ENCODE measurements at regions not wholly inside any gene's neighbourhood (a gene's known extent, or its start where the extent isn't known, plus 50 kb on each side); places are given as distances from the start of the nearest gene placed in this dataset.

GRCh38 chr16:51337662-51338061 lies 186.6 kb upstream of the SALL1 start:
- TF ChIP-seq ZFP30 (CRISPR knock-in tag; IDR thresholded peaks at IDR 0.05) = no peak
- no peak for ATAC-seq

GRCh38 chr16:51328733-51329132 lies 177.7 kb upstream of the SALL1 start:
- ATAC-seq = no peak
- TF ChIP-seq ESRRG (CRISPR knock-in tag; IDR thresholded peaks at IDR 0.05) = no peak
- TF ChIP-seq ISL1 (CRISPR knock-in tag; IDR thresholded peaks at IDR 0.05) = no peak
- TF ChIP-seq ZFP30 (CRISPR knock-in tag; IDR thresholded peaks at IDR 0.05) = no peak
- TF ChIP-seq SNAI2 (CRISPR knock-in tag; IDR thresholded peaks at IDR 0.05) = no peak
- TF ChIP-seq BACH2 (CRISPR knock-in tag; IDR thresholded peaks at IDR 0.05; ENCODE audit: borderline replicate concordance) = no peak
- no peak for TF ChIP-seq ARNTL (CRISPR knock-in tag; IDR thresholded peaks at IDR 0.05; ENCODE audit: borderline replicate concordance, low read depth)
- TF ChIP-seq ZNF8 (CRISPR knock-in tag; IDR thresholded peaks at IDR 0.05) = no peak
- no peak for TF ChIP-seq TCF4 (CRISPR knock-in tag; IDR thresholded peaks at IDR 0.05; ENCODE audit: borderline replicate concordance)
- no peak for TF ChIP-seq RARB (CRISPR knock-in tag; IDR thresholded peaks at IDR 0.05)
- no peak for TF ChIP-seq TSHZ2 (CRISPR knock-in tag; IDR thresholded peaks at IDR 0.05)
- no peak for TF ChIP-seq CREB5 (CRISPR knock-in tag; IDR thresholded peaks at IDR 0.05; ENCODE audit: low read depth)
- TF ChIP-seq ZFP3 (CRISPR knock-in tag; IDR thresholded peaks at IDR 0.05) = no peak

GRCh38 chr16:51327001-51327400 lies 175.9 kb upstream of the SALL1 start:
- TF ChIP-seq TCF4 (CRISPR knock-in tag; IDR thresholded peaks at IDR 0.05; ENCODE audit: borderline replicate concordance) (no peak), PATZ1 (CRISPR knock-in tag; IDR thresholded peaks at IDR 0.05; ENCODE audit: borderline replicate concordance) (no peak), ARNTL (CRISPR knock-in tag; IDR thresholded peaks at IDR 0.05; ENCODE audit: borderline replicate concordance, low read depth) (no peak), GLIS3 (CRISPR knock-in tag; IDR thresholded peaks at IDR 0.05) (no peak), ZNF8 (CRISPR knock-in tag; IDR thresholded peaks at IDR 0.05) (no peak), BACH2 (CRISPR knock-in tag; IDR thresholded peaks at IDR 0.05; ENCODE audit: borderline replicate concordance) (no peak), ZFP3 (CRISPR knock-in tag; IDR thresholded peaks at IDR 0.05) (no peak), SNAI2 (CRISPR knock-in tag; IDR thresholded peaks at IDR 0.05) (no peak), ISL1 (CRISPR knock-in tag; IDR thresholded peaks at IDR 0.05) (no peak), POU6F1 (CRISPR knock-in tag; IDR thresholded peaks at IDR 0.05; ENCODE audit: borderline replicate concordance, low read depth) (no peak), PPARA (CRISPR knock-in tag; IDR thresholded peaks at IDR 0.05; ENCODE audit: borderline replicate concordance) (no peak), CREB5 (CRISPR knock-in tag; IDR thresholded peaks at IDR 0.05; ENCODE audit: low read depth) (no peak), TSHZ2 (CRISPR knock-in tag; IDR thresholded peaks at IDR 0.05) (no peak), ZC3H10 (CRISPR knock-in tag; IDR thresholded peaks at IDR 0.05) (no peak), ZFP30 (CRISPR knock-in tag; IDR thresholded peaks at IDR 0.05) (no peak), ESRRG (CRISPR knock-in tag; IDR thresholded peaks at IDR 0.05) (no peak), CSDC2 (CRISPR knock-in tag; IDR thresholded peaks at IDR 0.05) (no peak)
- no peak for ATAC-seq
